ENCODE measurements at regions not wholly inside any gene's neighbourhood (a gene's known extent, or its start where the extent isn't known, plus 50 kb on each side); places are given as distances from the start of the nearest gene placed in this dataset.

- Mint-ChIP-seq H3K27ac (ENCODE audit: unreplicated experiment) (no peak overlapping the region), H3K9me3 (ENCODE audit: unreplicated experiment) (no peaks in the 10 kb centered on the region), H3K4me3 (ENCODE audit: unreplicated experiment) (no peak overlapping the region), H3K4me1 (ENCODE audit: unreplicated experiment) (peaks cover 22% of the 10 kb centered on the region), H3K27me3 (ENCODE audit: unreplicated experiment) (no peaks in the 10 kb centered on the region), H3K36me3 (ENCODE audit: unreplicated experiment) (no peaks in the 10 kb centered on the region)
- peak; percentile 77 for DNase-seq (ENCODE audit: extremely low spot score, unreplicated experiment)
- no peak for TF ChIP-seq CTCF (IDR thresholded peaks at IDR 0.05)
These were observed 72.9 kb upstream of the ZNF516 start for GRCh38 chr18:76567835-76568445.

DNA sequence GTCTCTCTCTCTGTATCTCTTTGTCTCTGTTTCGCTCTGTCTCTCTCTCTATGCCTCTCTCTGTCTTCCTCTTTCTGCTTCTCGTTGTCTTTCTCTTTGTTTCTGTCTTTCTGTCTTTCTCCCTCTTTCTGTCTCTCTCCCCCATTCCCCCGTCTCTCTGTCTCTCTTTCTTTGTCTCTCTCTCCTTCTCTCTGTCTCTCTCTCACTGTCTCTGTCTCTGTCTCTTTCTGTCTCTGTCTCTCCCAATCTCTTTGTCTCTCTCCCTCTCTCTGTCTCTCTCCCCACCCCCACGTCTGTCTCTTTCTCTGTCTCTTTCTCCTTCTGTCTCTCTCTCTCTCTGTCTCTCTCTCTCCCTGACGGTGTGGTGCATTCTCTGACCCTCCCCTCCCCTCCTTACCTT, 71.9 kb upstream of the ZNF516 start:
- TF ChIP-seq CTCF (IDR thresholded peaks at IDR 0.05) = no peak
- no peaks in the 10 kb centered on the region for H3K9me3 Mint-ChIP-seq (ENCODE audit: unreplicated experiment)
- H3K27ac Mint-ChIP-seq (ENCODE audit: unreplicated experiment) = no peak overlapping the region
- no peak overlapping the region for H3K4me3 Mint-ChIP-seq (ENCODE audit: unreplicated experiment)
- DNase-seq (ENCODE audit: extremely low spot score, unreplicated experiment) = no peak
- H3K4me1 Mint-ChIP-seq (ENCODE audit: unreplicated experiment) = peaks cover 22% of the 10 kb centered on the region
- H3K36me3 Mint-ChIP-seq (ENCODE audit: unreplicated experiment) = no peaks in the 10 kb centered on the region
- no peaks in the 10 kb centered on the region for H3K27me3 Mint-ChIP-seq (ENCODE audit: unreplicated experiment)

GRCh38 chr18:76565238-76566173, 70.5 kb upstream of the ZNF516 start:
- H3K36me3 Mint-ChIP-seq (ENCODE audit: unreplicated experiment) = no peaks in the 10 kb centered on the region
- H3K27me3 Mint-ChIP-seq (ENCODE audit: unreplicated experiment) = no peaks in the 10 kb centered on the region
- H3K4me1 Mint-ChIP-seq (ENCODE audit: unreplicated experiment) = peaks cover 22% of the 10 kb centered on the region
- DNase-seq (ENCODE audit: extremely low spot score, unreplicated experiment) = peak; percentile 89
- TF ChIP-seq CTCF (IDR thresholded peaks at IDR 0.05) = no peak
- H3K4me3 Mint-ChIP-seq (ENCODE audit: unreplicated experiment) = peak overlapping the region; percentile 42
- no peaks in the 10 kb centered on the region for H3K9me3 Mint-ChIP-seq (ENCODE audit: unreplicated experiment)
- peak overlapping the region; percentile 84 for H3K27ac Mint-ChIP-seq (ENCODE audit: unreplicated experiment)

- Mint-ChIP-seq H3K9me3 (ENCODE audit: unreplicated experiment) (no peaks in the 10 kb centered on the region), H3K36me3 (ENCODE audit: unreplicated experiment) (no peaks in the 10 kb centered on the region), H3K27ac (ENCODE audit: unreplicated experiment) (peak overlapping the region; percentile 84), H3K4me1 (ENCODE audit: unreplicated experiment) (peaks cover 22% of the 10 kb centered on the region), H3K4me3 (ENCODE audit: unreplicated experiment) (peak overlapping the region; percentile 42), H3K27me3 (ENCODE audit: unreplicated experiment) (no peaks in the 10 kb centered on the region)
- no peak for TF ChIP-seq CTCF (IDR thresholded peaks at IDR 0.05)
- DNase-seq (ENCODE audit: extremely low spot score, unreplicated experiment) = peak; percentile 27
These were observed 69.7 kb upstream of the ZNF516 start for GRCh38 chr18:76564655-76565237.

DNA sequence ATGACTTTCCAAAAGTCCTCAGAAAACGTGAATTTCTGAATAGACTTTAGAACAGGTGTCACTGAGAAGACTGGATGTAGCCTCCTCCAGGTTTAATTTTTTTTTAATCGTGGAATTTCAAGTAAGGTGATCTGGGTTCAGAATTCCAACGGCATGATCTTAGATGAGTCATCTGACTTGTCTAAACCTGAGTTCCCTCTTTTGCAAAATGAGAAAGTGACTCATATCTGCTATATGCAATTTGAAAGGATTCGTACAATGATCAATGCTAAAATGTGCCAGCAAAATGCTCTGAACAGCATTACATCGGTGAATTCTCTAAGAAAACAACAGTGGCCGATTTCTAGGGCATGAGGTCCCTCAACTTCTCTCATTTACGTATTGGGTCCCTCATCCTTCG, 69.1 kb upstream of the ZNF516 start:
- TF ChIP-seq CTCF (IDR thresholded peaks at IDR 0.05) = no peak
- DNase-seq (ENCODE audit: extremely low spot score, unreplicated experiment) = no peak
- Mint-ChIP-seq H3K27me3 (ENCODE audit: unreplicated experiment) (peaks cover under 1% of the 10 kb centered on the region), H3K27ac (ENCODE audit: unreplicated experiment) (peak overlapping the region; percentile 84), H3K4me3 (ENCODE audit: unreplicated experiment) (no peak overlapping the region), H3K9me3 (ENCODE audit: unreplicated experiment) (no peaks in the 10 kb centered on the region), H3K36me3 (ENCODE audit: unreplicated experiment) (no peaks in the 10 kb centered on the region), H3K4me1 (ENCODE audit: unreplicated experiment) (peaks cover 22% of the 10 kb centered on the region)

All from osteocyte (in vitro differentiated cells).